B cell (primary cell): ENCODE measurements at regions not wholly inside any gene's neighbourhood (a gene's known extent, or its start where the extent isn't known, plus 50 kb on each side); places are given as distances from the start of the nearest gene placed in this dataset.

Source experiments
- EZH2 ChIP-seq: IDR thresholded peaks from 2 replicates; pipeline ENCODE4 v1.6.1; 2012; ENCODE audit warnings: borderline replicate concordance, low read depth, mild to moderate bottlenecking, moderate library complexity, low read length; ENCODE audit not compliant: insufficient read depth, poor library complexity, severe bottlenecking
- TF ChIP-seq, protein P1 (sequence below): fragments of 200-600 bp; IDR thresholded peaks from one replicate; pipeline ENCODE4 v1.8.0; 2022; ENCODE audit warnings: antibody characterized with exemption, mild to moderate bottlenecking

GRCh38 chr7:20932785-20933527, 146.3 kb upstream of the SP8 start:
- TF ChIP-seq, protein P1, sequence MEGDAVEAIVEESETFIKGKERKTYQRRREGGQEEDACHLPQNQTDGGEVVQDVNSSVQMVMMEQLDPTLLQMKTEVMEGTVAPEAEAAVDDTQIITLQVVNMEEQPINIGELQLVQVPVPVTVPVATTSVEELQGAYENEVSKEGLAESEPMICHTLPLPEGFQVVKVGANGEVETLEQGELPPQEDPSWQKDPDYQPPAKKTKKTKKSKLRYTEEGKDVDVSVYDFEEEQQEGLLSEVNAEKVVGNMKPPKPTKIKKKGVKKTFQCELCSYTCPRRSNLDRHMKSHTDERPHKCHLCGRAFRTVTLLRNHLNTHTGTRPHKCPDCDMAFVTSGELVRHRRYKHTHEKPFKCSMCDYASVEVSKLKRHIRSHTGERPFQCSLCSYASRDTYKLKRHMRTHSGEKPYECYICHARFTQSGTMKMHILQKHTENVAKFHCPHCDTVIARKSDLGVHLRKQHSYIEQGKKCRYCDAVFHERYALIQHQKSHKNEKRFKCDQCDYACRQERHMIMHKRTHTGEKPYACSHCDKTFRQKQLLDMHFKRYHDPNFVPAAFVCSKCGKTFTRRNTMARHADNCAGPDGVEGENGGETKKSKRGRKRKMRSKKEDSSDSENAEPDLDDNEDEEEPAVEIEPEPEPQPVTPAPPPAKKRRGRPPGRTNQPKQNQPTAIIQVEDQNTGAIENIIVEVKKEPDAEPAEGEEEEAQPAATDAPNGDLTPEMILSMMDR: no peak
- no peak for TF ChIP-seq EZH2
